ENCODE measurements at regions not wholly inside any gene's neighbourhood (a gene's known extent, or its start where the extent isn't known, plus 50 kb on each side); places are given as distances from the start of the nearest gene placed in this dataset.
"Not testable (repeated sequence)": the region's sequence is repeated elsewhere in the genome, so short reads cannot be mapped to it uniquely, and the experiment has no call there.

- H3K27me3 Mint-ChIP-seq (ENCODE audit: unreplicated experiment), result no peaks in the 10 kb centered on the region
- no peak overlapping the region for H3K4me3 Mint-ChIP-seq (ENCODE audit: unreplicated experiment)
- H3K9me3 Mint-ChIP-seq (ENCODE audit: unreplicated experiment), result peaks cover 15% of the 10 kb centered on the region
- H3K36me3 Mint-ChIP-seq (ENCODE audit: unreplicated experiment), result peaks cover 2% of the 10 kb centered on the region
- no peak for DNase-seq (ENCODE audit: extremely low spot score, unreplicated experiment)
- TF ChIP-seq, protein P1, sequence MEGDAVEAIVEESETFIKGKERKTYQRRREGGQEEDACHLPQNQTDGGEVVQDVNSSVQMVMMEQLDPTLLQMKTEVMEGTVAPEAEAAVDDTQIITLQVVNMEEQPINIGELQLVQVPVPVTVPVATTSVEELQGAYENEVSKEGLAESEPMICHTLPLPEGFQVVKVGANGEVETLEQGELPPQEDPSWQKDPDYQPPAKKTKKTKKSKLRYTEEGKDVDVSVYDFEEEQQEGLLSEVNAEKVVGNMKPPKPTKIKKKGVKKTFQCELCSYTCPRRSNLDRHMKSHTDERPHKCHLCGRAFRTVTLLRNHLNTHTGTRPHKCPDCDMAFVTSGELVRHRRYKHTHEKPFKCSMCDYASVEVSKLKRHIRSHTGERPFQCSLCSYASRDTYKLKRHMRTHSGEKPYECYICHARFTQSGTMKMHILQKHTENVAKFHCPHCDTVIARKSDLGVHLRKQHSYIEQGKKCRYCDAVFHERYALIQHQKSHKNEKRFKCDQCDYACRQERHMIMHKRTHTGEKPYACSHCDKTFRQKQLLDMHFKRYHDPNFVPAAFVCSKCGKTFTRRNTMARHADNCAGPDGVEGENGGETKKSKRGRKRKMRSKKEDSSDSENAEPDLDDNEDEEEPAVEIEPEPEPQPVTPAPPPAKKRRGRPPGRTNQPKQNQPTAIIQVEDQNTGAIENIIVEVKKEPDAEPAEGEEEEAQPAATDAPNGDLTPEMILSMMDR (IDR thresholded peaks at IDR 0.05), result no peak
- peaks cover 75% of the 10 kb centered on the region for H3K4me1 Mint-ChIP-seq (ENCODE audit: unreplicated experiment)
- peak overlapping the region; percentile 92 for H3K27ac Mint-ChIP-seq (ENCODE audit: unreplicated experiment)
These were observed 99.9 kb upstream of the FN1 start for GRCh38 chr2:215535741-215536140.

DNA sequence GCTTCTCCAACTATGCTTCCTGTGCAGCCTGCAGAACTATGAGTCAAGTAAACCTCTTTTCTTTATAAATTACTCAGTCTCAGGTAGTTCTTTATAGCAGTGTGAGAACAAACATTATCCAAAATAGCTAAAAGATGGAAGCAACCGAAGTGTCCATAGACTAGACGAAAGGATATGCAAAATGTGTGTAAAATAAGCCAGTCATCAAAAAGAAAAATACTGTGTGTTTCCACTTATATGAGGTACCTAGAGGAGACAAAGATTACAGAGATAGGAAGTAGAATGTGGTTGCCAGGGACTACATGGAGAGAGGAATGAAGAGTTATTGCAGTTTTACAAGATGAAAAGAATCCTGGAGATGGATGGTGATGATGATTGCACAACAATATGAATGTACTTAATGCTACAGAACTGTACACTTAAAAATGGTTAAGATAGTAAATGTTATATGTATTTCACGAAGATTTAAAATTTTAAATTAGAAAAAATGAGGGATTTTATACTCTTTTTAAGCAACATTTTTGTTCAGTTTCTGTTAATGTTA, 99.3 kb upstream of the FN1 start:
- Mint-ChIP-seq H3K9me3 (ENCODE audit: unreplicated experiment) (peaks cover 15% of the 10 kb centered on the region), H3K27me3 (ENCODE audit: unreplicated experiment) (no peaks in the 10 kb centered on the region), H3K4me1 (ENCODE audit: unreplicated experiment) (peaks cover 75% of the 10 kb centered on the region), H3K4me3 (ENCODE audit: unreplicated experiment) (no peak overlapping the region), H3K36me3 (ENCODE audit: unreplicated experiment) (peaks cover 2% of the 10 kb centered on the region), H3K27ac (ENCODE audit: unreplicated experiment) (peak overlapping the region; percentile 92)
- TF ChIP-seq, protein P1 (IDR thresholded peaks at IDR 0.05), result no peak
- no peak for DNase-seq (ENCODE audit: extremely low spot score, unreplicated experiment)

GRCh38 chr2:215533716-215534115, 97.8 kb upstream of the FN1 start:
- not testable (repeated sequence) for H3K36me3 Mint-ChIP-seq (ENCODE audit: unreplicated experiment); H3K4me3 Mint-ChIP-seq (ENCODE audit: unreplicated experiment)

GRCh38 chr2:215532844-215533243, 97.0 kb upstream of the FN1 start:
- Mint-ChIP-seq H3K27ac (ENCODE audit: unreplicated experiment) (peak overlapping the region; percentile 95), H3K9me3 (ENCODE audit: unreplicated experiment) (peaks cover 14% of the 10 kb centered on the region), H3K4me1 (ENCODE audit: unreplicated experiment) (peaks cover 84% of the 10 kb centered on the region), H3K4me3 (ENCODE audit: unreplicated experiment) (no peak overlapping the region), H3K36me3 (ENCODE audit: unreplicated experiment) (peaks cover 2% of the 10 kb centered on the region), H3K27me3 (ENCODE audit: unreplicated experiment) (no peaks in the 10 kb centered on the region)
- TF ChIP-seq, protein P1 (IDR thresholded peaks at IDR 0.05), result no peak
- DNase-seq (ENCODE audit: extremely low spot score, unreplicated experiment), result no peak

More at GRCh38 chr2:215533716-215534115, 97.8 kb upstream of the FN1 start:
- H3K27me3 Mint-ChIP-seq (ENCODE audit: unreplicated experiment); H3K27ac Mint-ChIP-seq (ENCODE audit: unreplicated experiment); DNase-seq (ENCODE audit: extremely low spot score, unreplicated experiment): not testable (repeated sequence)
- H3K9me3 Mint-ChIP-seq (ENCODE audit: unreplicated experiment), result peaks cover 14% of the 10 kb centered on the region
- peaks cover 79% of the 10 kb centered on the region for H3K4me1 Mint-ChIP-seq (ENCODE audit: unreplicated experiment)

DNA sequence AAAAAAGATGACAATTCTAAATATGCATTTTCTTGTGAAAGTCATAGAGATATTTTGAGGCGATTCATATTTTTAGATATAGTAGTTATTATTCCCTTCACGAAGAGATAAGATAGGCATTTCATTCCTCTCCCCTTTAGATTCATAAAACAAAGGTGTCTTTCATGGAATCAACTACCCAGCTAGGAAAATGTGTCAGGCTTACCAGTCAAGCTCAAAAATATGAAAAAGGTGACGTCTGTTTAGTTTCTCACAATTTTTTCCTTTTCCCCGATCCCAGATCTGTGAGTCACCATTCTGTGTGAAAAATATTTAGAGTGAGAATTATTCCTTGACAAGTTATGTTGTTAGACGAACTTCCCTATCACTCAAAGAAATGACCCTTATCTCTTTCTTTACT, 95.4 kb upstream of the FN1 start:
- Mint-ChIP-seq H3K36me3 (ENCODE audit: unreplicated experiment) (peaks cover 2% of the 10 kb centered on the region), H3K27me3 (ENCODE audit: unreplicated experiment) (no peaks in the 10 kb centered on the region), H3K27ac (ENCODE audit: unreplicated experiment) (peak overlapping the region; percentile 95), H3K9me3 (ENCODE audit: unreplicated experiment) (peaks cover 14% of the 10 kb centered on the region), H3K4me3 (ENCODE audit: unreplicated experiment) (no peak overlapping the region), H3K4me1 (ENCODE audit: unreplicated experiment) (peaks cover 86% of the 10 kb centered on the region)
- DNase-seq (ENCODE audit: extremely low spot score, unreplicated experiment), result no peak
- TF ChIP-seq, protein P1 (IDR thresholded peaks at IDR 0.05), result no peak
